Astrocyte of the spinal cord (primary cell): ENCODE measurements at regions not wholly inside any gene's neighbourhood (a gene's known extent, or its start where the extent isn't known, plus 50 kb on each side); places are given as distances from the start of the nearest gene placed in this dataset.
"Not testable (repeated sequence)": the region's sequence is repeated elsewhere in the genome, so short reads cannot be mapped to it uniquely, and the experiment has no call there.

Source experiments
- DNase-seq: peaks from one replicate; pipeline ENCODE4 v3.0.0; 2011; ENCODE audit warnings: low read depth, low spot score
- H3K4me3 ChIP-seq: 2 replicates; pipeline ENCODE4 v1.5.1; 2011; ENCODE audit warnings: low read depth, mild to moderate bottlenecking, low read length, moderate library complexity
- CTCF ChIP-seq: IDR thresholded peaks from 2 replicates; pipeline ENCODE4 v1.5.1; 2012; ENCODE audit warnings: low read depth, mild to moderate bottlenecking, low read length, inconsistent platforms
- in situ Hi-C: cut with HindIII; loops from 2 replicates; pipeline ENCODE4 v1.10.0; 2017; ENCODE audit warnings: low sequenced_read_pairs

- H3K4me3 ChIP-seq, result no peak overlapping the region
- TF ChIP-seq CTCF, result no peak
- in situ Hi-C loops, result no loop called here
- DNase-seq, result no peak
Observed at GRCh38 chr1:89436856-89437255, 73.0 kb downstream of the GBP6 start.

- in situ Hi-C loops, DNase-seq, H3K4me3 ChIP-seq: not testable (repeated sequence)
Observed at GRCh38 chr1:89438301-89438700, 74.4 kb downstream of the GBP6 start.

- no peak for TF ChIP-seq CTCF
- H3K4me3 ChIP-seq, result no peak overlapping the region
- DNase-seq, result no peak
- in situ Hi-C loops, result no loop called here
Observed at GRCh38 chr1:89440911-89441310, 77.1 kb downstream of the GBP6 start.

GRCh38 chr1:89444791-89445190 lies 79.8 kb upstream of the LRRC8B start:
- no peak for DNase-seq
- in situ Hi-C loops, result no loop called here
- no peak overlapping the region for H3K4me3 ChIP-seq
- no peak for TF ChIP-seq CTCF

- no peak for TF ChIP-seq CTCF
- no peak overlapping the region for H3K4me3 ChIP-seq
- in situ Hi-C loops, result no loop called here
- peak; percentile 24 for DNase-seq
Observed at GRCh38 chr1:89451011-89451410, 73.6 kb upstream of the LRRC8B start.

GRCh38 chr1:89453123-89453972 lies 71.3 kb upstream of the LRRC8B start:
- no peak overlapping the region for H3K4me3 ChIP-seq

More at GRCh38 chr1:89453123-89453972, 71.3 kb upstream of the LRRC8B start:
- in situ Hi-C loops, result no loop called here
- no peak for TF ChIP-seq CTCF
- DNase-seq, result no peak
